H1 (cell line): ENCODE measurements at regions not wholly inside any gene's neighbourhood (a gene's known extent, or its start where the extent isn't known, plus 50 kb on each side); places are given as distances from the start of the nearest gene placed in this dataset.

Experiments used
- CTCF ChIA-PET: fragments of 300-600 bp; sonication (Branson Sonifier 250); formaldehyde crosslinking; loops from one replicate; lab custom pipeline; 2021; ENCODE audit not compliant: partially characterized antibody; lab: Charles Lee
- POLR2A ChIA-PET: fragments of 300-600 bp; sonication (Branson Sonifier 250); formaldehyde crosslinking; loops from one replicate; lab custom pipeline; 2021; ENCODE audit warnings: inconsistent platforms; ENCODE audit not compliant: partially characterized antibody; lab: Charles Lee
- DNase-seq, 2 experiments: peaks; one replicate each; pipeline versions ENCODE4 v3.0.0 to v3.0.0-alpha.2; 2010 to 2022; ENCODE audit warnings: low spot score in 2 of 2, low read depth in 1 of 2, mixed read lengths in 1 of 2
- FAIRE-seq: peaks from 2 replicates; lab custom pipeline; 2011; peaks lifted over from hg19 to GRCh38; lab: Jason Lieb, UNC
- H2AFZ ChIP-seq: 2 replicates; pipeline ENCODE4 v1.8.1; 2012; ENCODE audit warnings: low read length, inconsistent platforms
- H2AK5ac ChIP-seq: 2 replicates; pipeline ENCODE4 v1.6.1; 2013; ENCODE audit warnings: low read depth, low read length
- H2BK120ac ChIP-seq: replicated peaks from 2 replicates; pipeline ENCODE3; 2013; ENCODE audit warnings: low read depth, low read length, inconsistent platforms
- H2BK12ac ChIP-seq: 2 replicates; pipeline ENCODE4 v1.6.1; 2013; ENCODE audit warnings: low read depth, low read length
- H2BK15ac ChIP-seq: 2 replicates; pipeline ENCODE4 v1.6.1; 2013; ENCODE audit warnings: low read length
- H2BK20ac ChIP-seq: 2 replicates; pipeline ENCODE4 v1.6.1; 2013; ENCODE audit warnings: low read length
- H2BK5ac ChIP-seq: 2 replicates; pipeline ENCODE4 v1.6.1; 2013; ENCODE audit warnings: low read depth, low read length
- H3K14ac ChIP-seq: 2 replicates; pipeline ENCODE4 v1.6.1; 2013; ENCODE audit warnings: inconsistent platforms; ENCODE audit not compliant: insufficient read length
- H3K18ac ChIP-seq: 2 replicates; pipeline ENCODE4 v1.6.1; 2013; ENCODE audit warnings: low read length; ENCODE audit errors: extremely low read depth
- H3K23ac ChIP-seq: 2 replicates; pipeline ENCODE4 v1.6.1; 2013; ENCODE audit warnings: inconsistent platforms; ENCODE audit not compliant: insufficient read length
- H3K23me2 ChIP-seq: 2 replicates; pipeline ENCODE4 v1.6.1; 2013; ENCODE audit warnings: low read depth, low read length
- H3K27ac ChIP-seq: 2 replicates; pipeline ENCODE4 v1.6.1; 2011; ENCODE audit warnings: low read depth, low read length, inconsistent platforms
- H3K27me3 ChIP-seq, 4 experiments: replicated peaks in 1 of 4; 1 replicate in 1 of 4; 2 replicates in 3 of 4; pipeline versions ENCODE4 v1.6.1 to v1.8.1; 2011 to 2013; ENCODE audit warnings: low read length in 3 of 4, mild to moderate bottlenecking in 3 of 4, inconsistent platforms in 2 of 4, mixed read lengths in 2 of 4, moderate library complexity in 1 of 4; ENCODE audit not compliant: control insufficient read depth in 3 of 4, insufficient read depth in 3 of 4; ENCODE audit errors: extremely low read depth in 1 of 4
- H3K36me3 ChIP-seq, 4 experiments: 2 replicates each; pipeline versions ENCODE4 v1.6.1 to v1.8.1; 2011 to 2013; ENCODE audit warnings: mild to moderate bottlenecking in 4 of 4, low read length in 3 of 4, moderate library complexity in 2 of 4, control low read depth in 1 of 4, inconsistent platforms in 1 of 4; ENCODE audit not compliant: insufficient read depth in 4 of 4, control insufficient read depth in 2 of 4
- H3K4ac ChIP-seq: replicated peaks from 2 replicates; pipeline ENCODE3; 2013; ENCODE audit warnings: low read length, low read depth, mixed read lengths, inconsistent platforms; ENCODE audit not compliant: insufficient read length
- H3K4me1 ChIP-seq, 4 experiments: replicated peaks in 1 of 4; 1 replicate in 1 of 4; 2 replicates in 3 of 4; pipeline versions ENCODE4 v1.6.1 to v1.8.1; 2011 to 2013; ENCODE audit warnings: low read length in 3 of 4, inconsistent platforms in 2 of 4, mixed read lengths in 1 of 4; ENCODE audit not compliant: insufficient read depth in 4 of 4, control insufficient read depth in 3 of 4
- H3K4me2 ChIP-seq, 2 experiments: 2 replicates each; pipeline versions ENCODE4 v1.6.1 to v1.8.1; 2011 to 2013; ENCODE audit warnings: low read depth in 2 of 2, low read length in 2 of 2, control low read depth in 1 of 2, inconsistent platforms in 1 of 2, mild to moderate bottlenecking in 1 of 2; ENCODE audit not compliant: insufficient read depth in 1 of 2
- H3K4me3 ChIP-seq, 4 experiments: fragments of 200-600, 300-600 bp in 1 of 4; sonication (generic), shearing (Covaris generic), sonication (Bioruptor Twin) in 1 of 4; 2 replicates each; pipeline versions ENCODE4 v1.5.1 to v1.8.1; 2011 to 2016; ENCODE audit warnings: low read length in 4 of 4, low read depth in 3 of 4, control low read depth in 2 of 4, inconsistent platforms in 2 of 4, mild to moderate bottlenecking in 2 of 4, mixed read lengths in 1 of 4, moderate library complexity in 1 of 4; ENCODE audit not compliant: insufficient read depth in 2 of 4; ENCODE audit errors: extremely low read depth in 1 of 4
- H3K56ac ChIP-seq: replicated peaks from 2 replicates; pipeline ENCODE3; 2013; ENCODE audit warnings: low read depth, mild to moderate bottlenecking, mixed read lengths, low read length, inconsistent platforms; ENCODE audit not compliant: insufficient read length
- H3K79me1 ChIP-seq: 2 replicates; pipeline ENCODE4 v1.6.1; 2013; ENCODE audit warnings: low read depth, low read length, control low read depth
- H3K79me2 ChIP-seq, 2 experiments: 2 replicates each; pipeline versions ENCODE4 v1.6.1 to v1.8.1; 2012 to 2013; ENCODE audit warnings: low read length in 2 of 2, mild to moderate bottlenecking in 2 of 2, inconsistent platforms in 1 of 2; ENCODE audit not compliant: insufficient read depth in 2 of 2, control insufficient read depth in 1 of 2
- H3K9ac ChIP-seq, 4 experiments: replicated peaks in 1 of 4; 1 replicate in 1 of 4; 2 replicates in 3 of 4; pipeline versions ENCODE4 v1.6.1 to v1.8.1; 2011 to 2013; ENCODE audit warnings: low read depth in 3 of 4, low read length in 3 of 4, control low read depth in 2 of 4, mild to moderate bottlenecking in 2 of 4, moderate library complexity in 2 of 4, inconsistent platforms in 1 of 4; ENCODE audit errors: extremely low read depth in 1 of 4
- H3K9me3 ChIP-seq, 2 experiments: 2 replicates each; pipeline versions ENCODE4 v1.6.1 to v1.8.1; 2012 to 2013; ENCODE audit warnings: mild to moderate bottlenecking in 2 of 2, moderate library complexity in 2 of 2, control low read depth in 1 of 2, inconsistent platforms in 1 of 2, low read depth in 1 of 2, low read length in 1 of 2, mixed read lengths in 1 of 2; ENCODE audit not compliant: insufficient read depth in 2 of 2
- H4K20me1 ChIP-seq, 2 experiments: replicated peaks in 1 of 2; 2 replicates each; pipeline versions ENCODE3 to v1.8.1; 2011 to 2013; ENCODE audit warnings: inconsistent platforms in 2 of 2, low read length in 2 of 2, mild to moderate bottlenecking in 1 of 2; ENCODE audit not compliant: insufficient read depth in 2 of 2, control insufficient read depth in 1 of 2
- H4K5ac ChIP-seq: 2 replicates; pipeline ENCODE4 v1.6.1; 2013; ENCODE audit warnings: low read length, low read depth, mixed read lengths, inconsistent platforms; ENCODE audit not compliant: insufficient read length
- H4K8ac ChIP-seq: 2 replicates; pipeline ENCODE4 v1.8.0; 2013; ENCODE audit warnings: mild to moderate bottlenecking, moderate library complexity, low read length, inconsistent platforms; ENCODE audit not compliant: insufficient read depth; ENCODE audit errors: extremely low read depth
- H4K91ac ChIP-seq: replicated peaks from 2 replicates; pipeline ENCODE3; 2013; ENCODE audit warnings: low read length, mixed read lengths, inconsistent platforms; ENCODE audit not compliant: insufficient read length
- ATF2 ChIP-seq: IDR thresholded peaks from 2 replicates; pipeline ENCODE4 v1.6.1; 2012; ENCODE audit warnings: low read length, inconsistent platforms
- CBX5 ChIP-seq: fragments of 300-800, 300-1000 bp; sonication (generic); IDR thresholded peaks from 2 replicates; pipeline ENCODE4 v1.7.1; 2016; ENCODE audit warnings: antibody characterized with exemption, low read length, low read depth
- E2F6 ChIP-seq: IDR thresholded peaks from 2 replicates; pipeline ENCODE4 v1.6.1; 2012; ENCODE audit warnings: inconsistent platforms
- GTF2F1 ChIP-seq: IDR thresholded peaks from 2 replicates; pipeline ENCODE4 v1.6.1; 2012; ENCODE audit warnings: low read depth, low read length, improper control_type of control experiment, borderline replicate concordance
- KDM1A ChIP-seq: fragments of 200-600, 300-600 bp; sonication (generic); IDR thresholded peaks from 2 replicates; pipeline ENCODE4 v1.7.1; 2016; ENCODE audit warnings: mild to moderate bottlenecking, low read length, borderline replicate concordance
- KDM4A ChIP-seq: IDR thresholded peaks from one replicate; pipeline ENCODE4 v1.7.1; 2012; ENCODE audit warnings: low read depth, mild to moderate bottlenecking, moderate library complexity, low read length, inconsistent platforms; ENCODE audit not compliant: severe bottlenecking
- MAX ChIP-seq: IDR thresholded peaks from 2 replicates; pipeline ENCODE4 v1.6.1; 2012; ENCODE audit warnings: inconsistent platforms
- RAD21 ChIP-seq, 2 experiments: IDR thresholded peaks in 1 of 2; conservative IDR thresholded peaks in 1 of 2; 2 replicates each; pipeline ENCODE4 v1.6.1; 2011; ENCODE audit warnings: low read depth in 2 of 2, low read length in 2 of 2, improper control_type of control experiment in 1 of 2, inconsistent platforms in 1 of 2, mild to moderate bottlenecking in 1 of 2, moderate library complexity in 1 of 2
- SIRT6 ChIP-seq: IDR thresholded peaks from one replicate; pipeline ENCODE4 v1.7.1; 2012; ENCODE audit warnings: low read length, inconsistent platforms
- SP1 ChIP-seq: IDR thresholded peaks from 2 replicates; pipeline ENCODE4 v1.6.1; 2011; ENCODE audit warnings: low read depth, low read length
- SP4 ChIP-seq: IDR thresholded peaks from 2 replicates; pipeline ENCODE4 v1.6.1; 2012; ENCODE audit warnings: low read length, inconsistent platforms
- SRF ChIP-seq: IDR thresholded peaks from 2 replicates; pipeline ENCODE4 v1.6.1; 2011; ENCODE audit warnings: mild to moderate bottlenecking, low read depth, low read length, moderate library complexity
- TEAD4 ChIP-seq: IDR thresholded peaks from 2 replicates; pipeline ENCODE4 v1.6.1; 2012; ENCODE audit warnings: low read depth, low read length, inconsistent platforms, mixed read lengths
- WGBS, 2 experiments: shearing (Covaris generic) in 1 of 2; methylation state at CpG; one replicate each; pipeline versions ENCODE4 v1.1.6 to v1.1.7; 2013 to 2015; ENCODE audit warnings: low lambda C conversion rate in 2 of 2, mixed read lengths in 2 of 2, inconsistent platforms in 1 of 2, low coverage in 1 of 2, missing lambda C conversion rate in 1 of 2; ENCODE audit not compliant: insufficient replicate concordance in 2 of 2, insufficient coverage in 1 of 2, insufficient read length in 1 of 2; ENCODE audit errors: extremely low coverage in 1 of 2, missing lambda C conversion rate in 1 of 2; 5-methylcytosine and 5-hydroxymethylcytosine counted together

- Histone ChIP-seq H3K27me3 (no peaks in the 10 kb centered on the region), H2AK5ac (no peak overlapping the region), H3K4me3 (no peak overlapping the region), H3K9me3 (no peaks in the 10 kb centered on the region), H3K14ac (no peak overlapping the region), H3K23me2 (peaks cover 2% of the 10 kb centered on the region; the same call in 1 of the 2 replicates), H2BK120ac (no peak overlapping the region), H3K36me3 (no peaks in the 10 kb centered on the region), H3K4me2 (no peak overlapping the region), H2BK20ac (no peak overlapping the region), H4K8ac (no peak overlapping the region), H3K9ac (no peak overlapping the region), H3K27ac (no peak overlapping the region), H2BK15ac (no peak overlapping the region), H3K79me2 (no peaks in the 10 kb centered on the region), H3K18ac (no peak overlapping the region), H3K56ac (no peak overlapping the region), H4K91ac (no peak overlapping the region), H2BK12ac (no peak overlapping the region), H3K23ac (no peak overlapping the region), H3K4ac (no peak overlapping the region), H2BK5ac (no peak overlapping the region), H3K79me1 (no peaks in the 10 kb centered on the region), H3K4me1 (no peaks in the 10 kb centered on the region), H2AFZ (no peak overlapping the region), H4K20me1 (no peaks in the 10 kb centered on the region), H4K5ac (no peak overlapping the region)
- CTCF ChIA-PET: no interaction called here
- POLR2A ChIA-PET: no interaction called here
- 95% methylated on average over 3 of the region's 3 CpGs; no CpG with 5 or more reads in 1 of the 2 experiments for WGBS, 2 experiments
- FAIRE-seq: no peak
- DNase-seq: no peak
- TF ChIP-seq SIRT6 (no peak), MAX (no peak), SP4 (no peak), TEAD4 (no peak), ATF2 (no peak), CBX5 (no peak), SP1 (no peak), E2F6 (no peak), GTF2F1 (no peak), SRF (no peak), RAD21 (IDR thresholded peaks at IDR 0.05 in 1 of 2, conservative IDR thresholded peaks at IDR 0.05 in 1 of 2; ENCODE audit: low read depth in 2 of 2, low read length in 2 of 2) (no peak), KDM1A (no peak), KDM4A (no peak)
Observed at GRCh38 chr4:29309050-29309449, 1411.1 kb upstream of the PCDH7 start.
